GM21367 (cell line): ENCODE measurements at regions not wholly inside any gene's neighbourhood (a gene's known extent, or its start where the extent isn't known, plus 50 kb on each side); places are given as distances from the start of the nearest gene placed in this dataset.
"Not testable (repeated sequence)": the region's sequence is repeated elsewhere in the genome, so short reads cannot be mapped to it uniquely, and the experiment has no call there.

Experiments
- ATAC-seq: cut with Tn5 transposase; IDR thresholded peaks from one replicate; pipeline ENCODE4 v1.9.1; 2021; ENCODE audit not compliant: unreplicated experiment

GRCh38 chr2:186349508-186349907 lies 136.6 kb upstream of the ZC3H15 start:
- ATAC-seq = peak; percentile 71

GRCh38 chr2:186354160-186354559 lies 131.9 kb upstream of the ZC3H15 start:
- not testable (repeated sequence) for ATAC-seq

- ATAC-seq = no peak
Measured at GRCh38 chr2:186365406-186365805, 120.7 kb upstream of the ZC3H15 start.

GRCh38 chr2:186379052-186379451 lies 107.0 kb upstream of the ZC3H15 start:
- ATAC-seq = no peak

GRCh38 chr2:186380805-186381204 lies 105.3 kb upstream of the ZC3H15 start:
- no peak for ATAC-seq

GRCh38 chr2:186381573-186381972 lies 104.5 kb upstream of the ZC3H15 start:
- no peak for ATAC-seq

- ATAC-seq = no peak
Measured at GRCh38 chr2:186382932-186383331, 103.1 kb upstream of the ZC3H15 start.

GRCh38 chr2:186384226-186384625 lies 101.8 kb upstream of the ZC3H15 start:
- no peak for ATAC-seq

GRCh38 chr2:186385638-186386201 lies 100.3 kb upstream of the ZC3H15 start:
- ATAC-seq = not testable (repeated sequence)

GRCh38 chr2:186399082-186399644 lies 86.9 kb upstream of the ZC3H15 start:
- peak; percentile 87 for ATAC-seq

- no peak for ATAC-seq
Measured at GRCh38 chr2:186405842-186406241, 80.2 kb upstream of the ZC3H15 start.

- no peak for ATAC-seq
Measured at GRCh38 chr2:186407611-186408010, 78.4 kb upstream of the ZC3H15 start.

GRCh38 chr2:186410802-186411201 lies 75.3 kb upstream of the ZC3H15 start:
- ATAC-seq = no peak

- ATAC-seq = no peak
Measured at GRCh38 chr2:186422226-186422625, 63.8 kb upstream of the ZC3H15 start.

GRCh38 chr2:186423481-186423880 lies 62.6 kb upstream of the ZC3H15 start:
- no peak for ATAC-seq

- no peak for ATAC-seq
Measured at GRCh38 chr2:186424265-186424664, 61.8 kb upstream of the ZC3H15 start.

- ATAC-seq = no peak
Measured at GRCh38 chr2:186425576-186425975, 60.5 kb upstream of the ZC3H15 start.

GRCh38 chr2:186426153-186427016 lies 59.7 kb upstream of the ZC3H15 start:
- peak; percentile 94 for ATAC-seq

GRCh38 chr2:186427017-186427350 lies 59.1 kb upstream of the ZC3H15 start:
- peak; percentile 33 for ATAC-seq

- no peak for ATAC-seq
Measured at GRCh38 chr2:186427970-186428369, 58.1 kb upstream of the ZC3H15 start.

- ATAC-seq = no peak
Measured at GRCh38 chr2:186429104-186429503, 57.0 kb upstream of the ZC3H15 start.

GRCh38 chr2:186431306-186431705 lies 54.8 kb upstream of the ZC3H15 start:
- ATAC-seq = no peak
